Progenitor cell of endocrine pancreas (in vitro differentiated cells): ENCODE measurements at regions not wholly inside any gene's neighbourhood (a gene's known extent, or its start where the extent isn't known, plus 50 kb on each side); places are given as distances from the start of the nearest gene placed in this dataset.
A peak's percentile ranks its signal among the peaks of the same experiment; 100 is the strongest.
"Not testable (repeated sequence)": the region's sequence is repeated elsewhere in the genome, so short reads cannot be mapped to it uniquely, and the experiment has no call there.

Source experiments
- DNase-seq: peaks from one replicate; pipeline ENCODE4 v3.0.0; 2021; ENCODE audit warnings: low spot score; ENCODE audit not compliant: unreplicated experiment
- H3K27ac Mint-ChIP-seq: 2 replicates; pipeline ENCODE4 v1.8.0; 2021; ENCODE audit warnings: mild to moderate bottlenecking, moderate library complexity, mixed read lengths
- H3K27me3 Mint-ChIP-seq: 2 replicates; pipeline ENCODE4 v1.8.0; 2021; ENCODE audit warnings: mixed read lengths
- H3K36me3 Mint-ChIP-seq: 2 replicates; pipeline ENCODE4 v1.8.0; 2022; ENCODE audit warnings: mixed read lengths; ENCODE audit not compliant: insufficient read depth
- H3K4me1 Mint-ChIP-seq: 2 replicates; pipeline ENCODE4 v1.8.0; 2021; ENCODE audit warnings: low read depth, mixed read lengths
- H3K4me3 Mint-ChIP-seq: 2 replicates; pipeline ENCODE4 v1.8.0; 2021; ENCODE audit warnings: low read depth, mild to moderate bottlenecking, moderate library complexity, mixed read lengths
- H3K9me3 Mint-ChIP-seq: 2 replicates; pipeline ENCODE4 v1.8.0; 2021; ENCODE audit warnings: low read depth, mixed read lengths
- TF ChIP-seq, protein P1 (sequence below): fragments of 200-600 bp; sonication (generic); IDR thresholded peaks from one replicate; pipeline ENCODE4 v1.5.0; 2021; ENCODE audit warnings: antibody characterized with exemption, mild to moderate bottlenecking; ENCODE audit not compliant: unreplicated experiment

DNA sequence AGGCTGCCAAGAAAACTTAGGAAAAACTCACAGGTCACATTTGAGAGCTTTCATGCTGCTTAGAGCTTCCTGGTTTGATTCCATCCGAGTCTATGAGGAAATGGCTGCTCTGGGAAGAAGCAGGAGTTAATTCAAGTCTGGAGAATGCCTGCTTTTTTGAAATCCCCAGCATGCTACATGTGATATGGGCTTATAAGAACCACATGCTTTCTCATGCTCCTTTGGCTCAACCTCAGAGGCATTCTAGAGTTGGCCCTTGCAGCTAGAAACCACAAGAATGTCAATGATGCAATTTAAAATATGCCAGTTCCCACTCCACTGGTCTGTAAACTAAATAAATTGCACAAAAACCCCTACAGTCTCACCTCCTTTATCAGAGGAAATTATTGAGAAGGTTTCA lies 142.9 kb upstream of the OLIG3 start:
- Mint-ChIP-seq H3K27ac (no peak overlapping the region), H3K4me3 (no peak overlapping the region), H3K27me3 (peaks cover 6% of the 10 kb centered on the region), H3K36me3 (no peaks in the 10 kb centered on the region), H3K4me1 (no peaks in the 10 kb centered on the region), H3K9me3 (no peaks in the 10 kb centered on the region)
- no peak for DNase-seq
- TF ChIP-seq, protein P1, sequence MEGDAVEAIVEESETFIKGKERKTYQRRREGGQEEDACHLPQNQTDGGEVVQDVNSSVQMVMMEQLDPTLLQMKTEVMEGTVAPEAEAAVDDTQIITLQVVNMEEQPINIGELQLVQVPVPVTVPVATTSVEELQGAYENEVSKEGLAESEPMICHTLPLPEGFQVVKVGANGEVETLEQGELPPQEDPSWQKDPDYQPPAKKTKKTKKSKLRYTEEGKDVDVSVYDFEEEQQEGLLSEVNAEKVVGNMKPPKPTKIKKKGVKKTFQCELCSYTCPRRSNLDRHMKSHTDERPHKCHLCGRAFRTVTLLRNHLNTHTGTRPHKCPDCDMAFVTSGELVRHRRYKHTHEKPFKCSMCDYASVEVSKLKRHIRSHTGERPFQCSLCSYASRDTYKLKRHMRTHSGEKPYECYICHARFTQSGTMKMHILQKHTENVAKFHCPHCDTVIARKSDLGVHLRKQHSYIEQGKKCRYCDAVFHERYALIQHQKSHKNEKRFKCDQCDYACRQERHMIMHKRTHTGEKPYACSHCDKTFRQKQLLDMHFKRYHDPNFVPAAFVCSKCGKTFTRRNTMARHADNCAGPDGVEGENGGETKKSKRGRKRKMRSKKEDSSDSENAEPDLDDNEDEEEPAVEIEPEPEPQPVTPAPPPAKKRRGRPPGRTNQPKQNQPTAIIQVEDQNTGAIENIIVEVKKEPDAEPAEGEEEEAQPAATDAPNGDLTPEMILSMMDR, result no peak

DNA sequence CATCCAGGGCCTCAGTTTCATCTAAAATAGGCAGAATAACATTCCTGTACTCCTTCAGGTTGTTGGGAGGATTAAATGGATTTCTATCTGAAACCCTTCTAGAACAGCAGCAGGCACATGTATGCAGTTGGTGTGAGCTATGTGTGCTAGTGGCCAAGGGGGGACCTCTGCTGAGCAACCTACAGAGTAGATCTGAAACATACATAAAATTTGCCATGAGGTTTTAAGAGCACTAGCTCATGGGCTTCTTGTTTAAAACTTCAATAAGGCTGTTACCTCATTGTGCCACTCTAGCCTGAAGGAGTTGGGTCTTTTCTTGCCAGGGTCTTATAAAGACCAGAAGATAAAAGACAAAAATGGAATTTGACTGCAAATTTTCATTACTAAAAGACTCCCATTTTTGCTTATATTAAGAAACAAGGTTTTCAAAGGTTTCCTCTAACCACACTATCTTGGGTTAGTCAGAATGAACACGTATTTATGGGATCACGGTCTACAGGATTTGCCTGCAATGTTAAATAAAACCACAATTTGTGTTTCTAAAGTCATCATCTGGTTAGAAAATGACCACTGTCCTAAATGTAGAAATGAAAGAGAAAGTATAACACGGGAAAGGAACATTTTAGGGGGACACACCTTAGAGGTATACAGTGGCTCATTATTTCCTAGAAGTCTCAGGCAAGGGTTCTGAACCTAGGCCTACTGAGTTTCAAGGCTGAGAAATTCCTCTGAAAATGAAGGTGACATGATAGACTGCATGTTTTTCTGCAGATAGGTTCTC lies 144.9 kb upstream of the OLIG3 start:
- Mint-ChIP-seq H3K27ac (no peak overlapping the region), H3K36me3 (no peaks in the 10 kb centered on the region), H3K9me3 (no peaks in the 10 kb centered on the region), H3K4me1 (no peaks in the 10 kb centered on the region), H3K27me3 (peaks cover 6% of the 10 kb centered on the region), H3K4me3 (no peak overlapping the region)
- TF ChIP-seq, protein P1, result no peak
- no peak for DNase-seq

DNA sequence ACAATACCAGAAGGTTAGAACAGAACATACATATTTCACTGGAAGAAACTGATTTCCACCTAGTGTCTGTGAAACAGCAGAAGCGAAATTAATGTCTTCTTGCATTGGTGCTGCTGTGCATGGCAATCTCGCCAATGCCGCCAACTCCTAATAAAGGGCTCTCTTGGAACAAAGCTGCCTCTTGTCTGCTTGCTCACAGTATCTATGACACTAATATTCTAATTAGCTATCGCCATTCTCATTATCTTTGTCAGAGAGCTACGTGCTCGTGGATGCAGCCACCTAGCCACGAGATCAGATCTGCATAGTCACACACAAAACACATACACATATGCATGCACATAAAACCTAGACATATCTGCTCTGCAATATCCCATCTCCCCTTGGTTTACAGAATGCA lies 145.9 kb upstream of the OLIG3 start:
- TF ChIP-seq, protein P1, result no peak
- DNase-seq, result no peak
- Mint-ChIP-seq H3K4me3 (no peak overlapping the region), H3K27me3 (peaks cover 6% of the 10 kb centered on the region), H3K27ac (no peak overlapping the region), H3K9me3 (peaks cover 4% of the 10 kb centered on the region), H3K4me1 (no peaks in the 10 kb centered on the region), H3K36me3 (no peaks in the 10 kb centered on the region)

DNA sequence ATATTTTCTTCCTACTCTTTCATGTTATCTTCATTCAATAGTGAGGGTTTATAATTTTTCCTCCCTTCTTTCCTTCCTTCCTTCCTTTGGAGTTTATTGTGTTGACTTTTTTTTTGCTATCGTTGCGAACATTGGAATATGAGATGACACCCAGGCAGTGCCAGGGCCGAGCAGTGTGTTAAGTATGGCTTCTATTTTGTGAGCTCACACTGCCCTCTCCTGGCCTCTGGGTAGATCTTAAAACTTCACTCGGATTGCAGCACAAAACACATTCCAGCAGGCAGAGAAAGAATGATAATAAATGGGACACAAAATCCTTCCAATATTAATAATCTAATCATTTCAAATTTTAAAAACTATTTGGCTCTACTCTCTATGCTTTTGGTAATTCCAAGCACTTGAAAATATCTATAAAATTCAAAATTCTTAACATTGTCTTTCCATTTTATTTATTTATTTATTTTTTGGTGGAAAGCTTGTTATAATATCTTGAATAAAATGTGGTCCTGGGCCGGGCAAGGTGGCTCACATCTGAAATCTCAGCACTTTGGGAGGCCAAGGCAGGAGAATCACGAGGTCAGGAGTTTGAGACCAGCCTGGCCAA lies 147.4 kb upstream of the OLIG3 start:
- TF ChIP-seq, protein P1, result peak; percentile 88
- DNase-seq, result peak; percentile 46
- Mint-ChIP-seq H3K27me3 (peaks cover 6% of the 10 kb centered on the region), H3K27ac (no peak overlapping the region), H3K9me3 (peaks cover 4% of the 10 kb centered on the region), H3K36me3 (no peaks in the 10 kb centered on the region), H3K4me1 (no peaks in the 10 kb centered on the region), H3K4me3 (no peak overlapping the region)

DNA sequence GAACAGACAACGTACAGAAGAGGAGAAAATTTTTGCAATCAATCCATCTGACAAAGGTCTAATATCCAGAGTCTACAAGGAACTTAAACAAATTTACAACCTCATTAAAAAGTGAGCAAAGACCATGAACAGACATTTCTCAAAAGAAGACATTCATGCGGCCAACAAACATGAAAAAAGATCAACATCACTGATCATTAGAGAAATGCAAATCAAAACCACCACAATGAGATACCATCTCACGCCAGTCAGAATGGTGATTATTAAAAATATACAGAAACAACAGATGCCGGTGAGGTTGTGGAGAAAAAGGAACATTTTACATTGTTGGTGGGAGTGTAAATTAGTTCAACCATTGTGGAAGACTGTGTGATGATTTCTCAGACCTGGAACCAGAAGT lies 149.0 kb upstream of the OLIG3 start:
- not testable (repeated sequence) for H3K4me3 Mint-ChIP-seq, H3K36me3 Mint-ChIP-seq, H3K27me3 Mint-ChIP-seq, DNase-seq, H3K9me3 Mint-ChIP-seq, H3K27ac Mint-ChIP-seq
- H3K4me1 Mint-ChIP-seq, result peaks cover 11% of the 10 kb centered on the region

DNA sequence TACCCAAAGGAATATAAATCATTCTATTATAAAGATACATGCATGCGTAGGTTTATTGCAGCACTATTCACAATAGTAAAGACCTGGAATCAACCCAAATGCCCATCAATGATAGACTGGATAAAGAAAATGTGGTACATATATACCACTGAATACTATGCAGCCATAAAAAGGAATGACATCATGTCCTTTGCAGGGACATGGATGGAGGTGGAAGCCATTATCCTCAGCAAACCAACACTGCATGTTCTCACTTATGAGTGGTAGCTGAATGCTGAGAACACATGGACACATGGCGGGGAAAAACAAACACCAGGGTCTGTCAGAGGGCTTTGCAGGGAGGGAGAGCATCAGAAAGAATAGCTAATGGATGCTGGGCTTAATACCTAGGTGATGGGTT lies 149.4 kb upstream of the OLIG3 start:
- H3K27ac Mint-ChIP-seq, H3K36me3 Mint-ChIP-seq, DNase-seq, H3K4me3 Mint-ChIP-seq, H3K9me3 Mint-ChIP-seq, H3K27me3 Mint-ChIP-seq: not testable (repeated sequence)
- peaks cover 15% of the 10 kb centered on the region for H3K4me1 Mint-ChIP-seq
